NCI-H748 (cell line): ENCODE measurements at regions not wholly inside any gene's neighbourhood (a gene's known extent, or its start where the extent isn't known, plus 50 kb on each side); places are given as distances from the start of the nearest gene placed in this dataset.

Experiments used
- DNase-seq: peaks from one replicate; lab custom pipeline; 2025; ENCODE audit not compliant: unreplicated experiment; lab: John Stamatoyannopoulos, UW

DNA sequence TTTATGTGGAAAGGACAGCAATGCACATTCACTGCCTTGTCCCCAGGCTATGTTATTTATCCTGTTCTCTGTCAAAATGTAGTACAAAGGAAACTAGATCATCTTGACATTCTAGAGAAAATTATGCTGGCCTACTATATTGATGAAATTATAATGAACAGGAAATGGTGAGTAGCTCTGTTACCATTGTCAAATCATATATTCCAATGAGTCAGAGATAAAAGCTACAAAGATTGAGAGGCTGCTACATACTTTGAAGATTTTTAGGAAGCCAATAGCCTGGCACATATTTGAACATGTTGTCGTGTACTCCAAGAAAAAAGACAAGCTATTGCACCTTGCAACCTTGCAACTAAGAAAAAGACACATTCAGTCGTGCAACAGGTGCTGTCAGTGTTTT is 52.7 kb upstream of the TET2 start:
- DNase-seq, result no peak
